ENCODE measurements at regions not wholly inside any gene's neighbourhood (a gene's known extent, or its start where the extent isn't known, plus 50 kb on each side); places are given as distances from the start of the nearest gene placed in this dataset.
"Not testable (repeated sequence)": the region's sequence is repeated elsewhere in the genome, so short reads cannot be mapped to it uniquely, and the experiment has no call there.

DNA sequence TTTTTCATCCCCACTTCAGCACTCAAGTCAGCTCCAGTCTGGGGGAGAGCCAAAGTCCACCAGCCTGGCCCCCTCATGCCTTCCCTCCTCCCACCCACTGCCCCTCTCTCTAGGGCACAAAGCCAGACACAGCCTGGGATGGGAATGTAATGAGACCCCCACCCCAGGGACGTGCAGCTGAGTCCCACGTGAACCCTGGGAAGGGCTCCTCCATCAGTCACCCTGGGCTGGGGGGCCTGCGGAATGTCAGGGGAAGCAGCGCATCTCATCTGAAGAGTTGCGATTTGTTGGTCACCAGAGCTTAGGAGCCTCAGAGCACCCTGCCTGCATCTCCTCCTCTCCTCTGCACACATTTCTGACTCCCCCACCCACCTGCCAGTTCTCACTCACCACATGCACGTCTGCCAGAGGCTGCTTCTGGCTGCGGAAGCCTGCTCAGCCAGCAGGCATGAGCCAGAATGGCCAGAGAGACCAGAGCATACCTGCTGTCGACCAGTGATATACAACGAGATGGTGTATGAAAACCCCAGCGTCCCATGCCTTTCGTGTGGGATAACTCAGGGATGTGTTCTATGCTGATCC is 167.1 kb upstream of the TOP1 start:
- no peak for DNase-seq

DNA sequence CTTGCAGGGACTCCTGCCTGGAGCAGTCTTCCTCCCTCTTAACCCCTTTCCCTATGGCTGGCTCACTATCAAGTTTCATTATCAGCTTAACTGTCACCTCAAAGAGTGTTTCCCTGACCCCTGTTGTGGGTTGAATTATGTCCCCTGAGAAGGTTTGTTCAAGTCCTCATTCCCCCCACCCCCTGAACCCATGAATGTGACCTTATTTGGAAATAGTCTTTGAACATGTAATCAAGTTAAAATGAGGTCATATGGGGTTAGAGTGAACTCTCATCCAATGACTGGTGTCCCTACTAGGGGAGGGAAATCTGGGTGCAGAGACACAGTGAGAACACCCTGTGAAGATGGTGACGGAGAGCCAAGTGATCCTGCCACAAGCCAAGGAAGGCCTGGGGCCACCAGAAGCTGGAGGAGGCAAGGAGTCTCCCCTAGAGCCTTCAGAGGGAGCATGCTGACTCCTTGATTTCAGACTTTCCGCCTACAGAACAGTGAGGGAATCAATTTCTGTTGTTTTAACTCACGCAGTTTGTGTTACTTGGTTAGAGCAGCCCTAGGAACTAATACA is 165.2 kb upstream of the TOP1 start:
- no peak for DNase-seq

DNA sequence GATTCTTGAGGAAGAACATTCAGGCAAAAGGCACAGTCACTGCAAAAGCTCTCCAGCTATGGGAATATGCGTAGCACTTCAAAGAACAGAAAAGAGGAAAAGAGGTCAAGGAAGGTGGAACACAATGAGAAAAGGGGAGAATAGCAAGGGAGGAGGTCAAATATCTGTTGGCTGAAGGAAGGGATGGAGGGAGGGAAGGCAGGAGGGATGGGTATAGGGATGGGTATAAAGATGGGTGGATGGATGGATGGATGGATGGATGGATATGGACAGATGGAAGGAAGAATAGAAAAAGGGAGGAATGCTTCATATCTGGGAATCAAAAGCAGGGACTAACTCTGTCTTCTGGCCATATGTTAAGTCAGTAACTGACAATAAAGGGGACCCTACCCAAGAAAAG is 164.2 kb upstream of the TOP1 start:
- DNase-seq, result no peak

- DNase-seq, result no peak
These were observed 163.5 kb upstream of the TOP1 start for GRCh38 chr20:40865095-40865494.

GRCh38 chr20:40866056-40866455 is 162.6 kb upstream of the TOP1 start:
- DNase-seq, result no peak

- DNase-seq, result no peak
These were observed 159.9 kb upstream of the TOP1 start for GRCh38 chr20:40868551-40869217.

- no peak for DNase-seq
These were observed 159.1 kb upstream of the TOP1 start for GRCh38 chr20:40869218-40870147.

DNA sequence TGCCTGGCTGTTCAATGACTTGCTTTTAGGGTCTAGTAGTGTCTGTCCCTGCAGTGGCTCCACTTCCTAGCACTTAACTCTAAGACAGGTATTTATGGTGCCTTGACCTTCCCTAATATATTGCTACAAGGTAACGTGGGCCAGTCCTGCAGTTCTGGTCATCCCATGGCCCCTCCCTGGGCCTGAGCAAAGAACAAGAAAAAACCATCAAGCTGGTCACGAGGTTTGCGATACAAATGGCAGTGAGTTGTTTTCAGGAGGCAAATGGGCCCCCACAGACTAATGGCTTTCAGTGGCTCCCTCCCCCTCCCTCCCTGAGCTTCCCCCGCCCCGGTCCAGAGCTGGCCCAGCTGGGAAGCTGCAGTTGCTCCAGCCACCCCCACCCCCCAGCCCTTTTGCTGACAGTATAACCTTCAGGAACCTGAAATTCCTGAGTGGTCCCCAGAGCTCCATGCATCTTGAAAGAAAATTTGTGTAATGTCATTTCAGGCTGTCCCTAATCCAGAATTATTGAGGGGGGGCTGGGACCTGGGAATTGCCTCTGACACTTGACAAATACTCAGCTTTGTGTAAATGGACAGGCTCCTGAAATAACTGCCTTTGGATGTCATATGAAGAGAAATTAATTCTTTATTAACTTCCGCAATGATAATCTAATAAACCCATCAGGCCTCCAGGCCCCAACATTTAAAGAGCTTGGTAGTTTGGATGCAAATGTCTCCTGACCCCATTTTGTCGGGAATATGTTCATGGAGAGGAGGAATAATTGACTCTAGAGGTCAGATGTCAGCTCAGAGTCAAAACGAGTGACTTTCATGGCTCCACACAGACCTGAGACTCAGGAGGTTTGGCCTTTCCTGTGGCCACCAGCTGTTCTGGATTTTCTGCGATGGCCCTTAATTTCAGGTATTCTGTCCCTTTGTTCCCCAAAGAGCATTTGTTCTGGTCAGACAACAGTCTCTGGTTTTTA is 153.2 kb upstream of the TOP1 start:
- DNase-seq, result no peak

GRCh38 chr20:40878099-40878498 is 150.5 kb upstream of the TOP1 start:
- DNase-seq, result not testable (repeated sequence)

GRCh38 chr20:40880063-40880728 is 148.4 kb upstream of the TOP1 start:
- peak; percentile 65 for DNase-seq

DNA sequence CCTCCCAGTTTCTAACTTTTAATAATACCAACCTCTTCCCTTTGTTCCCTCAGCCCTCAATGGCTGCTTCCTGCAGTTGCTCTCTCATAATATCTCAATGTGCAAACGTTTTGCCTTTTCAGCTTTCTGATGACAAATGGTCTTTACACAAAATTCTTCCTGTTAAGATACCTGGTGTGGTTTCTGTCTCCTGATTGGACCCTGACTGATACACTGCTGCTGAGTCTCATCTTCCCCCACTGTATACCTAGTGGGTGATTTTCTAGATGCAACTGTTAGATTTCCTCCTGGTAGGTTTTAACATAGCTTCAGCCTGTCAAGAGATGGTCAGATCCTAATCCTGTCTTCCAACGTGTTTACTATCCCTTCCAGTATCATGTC is 147.9 kb upstream of the TOP1 start:
- no peak for DNase-seq

- peak; percentile 26 for DNase-seq
These were observed 146.5 kb upstream of the TOP1 start for GRCh38 chr20:40882152-40882551.

DNA sequence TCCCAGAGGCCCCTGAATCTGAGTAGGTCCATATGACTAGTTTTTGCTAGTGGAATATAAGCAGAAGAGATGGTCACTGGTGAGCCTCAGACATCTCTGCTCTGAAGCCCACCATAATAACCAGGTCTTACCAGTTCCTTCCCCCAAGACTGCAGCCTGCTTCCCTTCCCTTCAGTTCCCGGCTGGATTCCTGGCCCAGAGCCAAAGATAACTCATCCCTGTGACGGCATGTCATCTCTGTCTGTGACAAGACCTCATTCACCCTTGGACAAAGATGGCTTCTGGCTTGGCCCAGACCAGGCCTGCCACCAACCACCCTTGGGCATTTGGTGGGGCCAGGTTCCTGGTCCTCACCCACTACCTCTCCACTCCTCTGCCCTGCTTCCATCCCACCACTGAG is 145.5 kb upstream of the TOP1 start:
- DNase-seq, result no peak

DNA sequence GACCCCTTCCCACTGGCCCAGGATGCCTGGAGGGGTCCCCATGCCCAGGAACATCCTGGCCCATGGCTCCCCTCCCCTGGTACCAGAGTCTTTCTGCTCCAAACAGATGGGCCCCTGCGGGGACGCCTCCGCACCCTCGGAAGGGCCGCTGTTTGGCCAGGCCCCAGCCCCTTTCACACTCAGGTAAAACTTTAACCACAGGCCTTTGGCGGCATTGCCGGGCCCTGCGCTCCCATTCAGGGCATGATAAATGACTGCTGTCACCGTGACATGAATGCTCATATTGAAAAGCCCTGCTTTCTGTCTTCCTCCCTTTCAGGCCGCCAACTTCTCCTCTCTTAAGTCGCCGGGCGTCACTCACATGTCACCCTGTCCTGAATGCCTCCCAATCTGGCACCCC is 141.5 kb upstream of the TOP1 start:
- DNase-seq, result no peak

- DNase-seq, result not testable (repeated sequence)
These were observed 139.4 kb upstream of the TOP1 start for GRCh38 chr20:40889266-40889665.

GRCh38 chr20:40890181-40890580 is 138.4 kb upstream of the TOP1 start:
- no peak for DNase-seq

GRCh38 chr20:40890635-40891034 is 138.0 kb upstream of the TOP1 start:
- DNase-seq, result no peak

DNA sequence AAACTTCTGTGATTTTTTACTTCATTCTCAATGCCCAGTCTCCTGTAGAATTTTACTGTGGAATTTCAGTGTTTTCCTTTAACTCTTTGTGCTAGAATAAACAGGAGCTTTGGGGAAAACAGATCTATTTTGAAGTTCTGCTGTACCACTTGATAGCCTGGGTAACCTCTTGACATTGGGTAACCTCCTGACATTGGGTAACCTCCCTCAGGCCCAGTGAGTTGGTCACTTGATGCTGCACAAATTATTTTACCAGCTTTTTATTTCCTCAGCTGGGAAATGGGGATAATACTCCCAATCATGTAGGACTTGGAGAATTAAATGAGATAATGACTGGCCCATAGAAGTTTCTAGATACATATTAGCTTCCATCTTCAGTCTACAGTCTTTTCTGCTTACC is 137.3 kb upstream of the TOP1 start:
- DNase-seq, result no peak

DNA sequence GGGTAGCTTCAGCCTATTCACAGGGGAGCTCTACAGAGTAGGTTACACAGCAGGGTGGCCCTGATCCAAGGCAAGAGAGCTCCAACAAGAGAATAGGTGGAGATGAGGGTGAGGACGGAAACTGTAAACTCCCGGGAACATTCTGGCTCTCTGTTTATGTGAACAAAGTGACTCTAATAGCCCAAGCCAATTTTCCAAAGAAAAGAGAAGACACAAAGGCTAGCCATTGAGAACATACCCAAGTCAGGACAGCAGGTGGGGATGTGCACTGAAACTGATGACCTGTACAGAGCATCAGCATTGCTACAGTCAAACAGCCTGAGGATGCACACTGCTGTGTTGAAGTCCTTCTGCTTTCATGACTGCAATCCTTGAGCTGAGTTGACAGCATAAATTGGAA is 136.0 kb upstream of the TOP1 start:
- DNase-seq, result no peak

DNA sequence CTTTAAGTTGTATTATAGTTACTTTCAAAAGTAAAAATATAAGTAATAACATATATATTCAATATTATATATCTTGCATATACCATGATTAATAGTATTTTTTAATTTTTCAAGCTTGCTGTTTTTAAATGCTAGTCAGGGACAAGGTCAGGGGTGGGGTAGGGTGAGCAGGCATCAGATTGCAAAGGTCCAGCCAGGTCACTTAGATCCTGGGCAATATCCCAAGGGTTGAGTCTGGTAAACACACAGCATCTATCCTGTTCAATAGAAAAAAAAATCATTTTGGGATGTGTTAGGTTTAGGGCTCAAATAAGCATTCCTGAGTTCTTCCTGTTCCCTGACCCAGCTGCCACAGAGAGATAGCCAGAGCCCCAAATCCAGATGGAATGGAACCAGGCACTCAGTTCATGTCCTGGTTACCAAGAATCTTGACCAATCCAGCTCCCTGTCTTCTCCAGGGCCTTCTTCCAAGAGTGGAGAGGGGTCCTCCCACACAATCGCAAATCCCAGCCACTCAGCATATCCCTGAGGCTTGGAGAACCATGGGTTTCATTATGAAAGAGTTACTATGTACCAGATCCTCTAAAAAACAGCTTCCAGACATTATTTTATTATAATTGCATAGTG is 134.9 kb upstream of the TOP1 start:
- no peak for DNase-seq

DNA sequence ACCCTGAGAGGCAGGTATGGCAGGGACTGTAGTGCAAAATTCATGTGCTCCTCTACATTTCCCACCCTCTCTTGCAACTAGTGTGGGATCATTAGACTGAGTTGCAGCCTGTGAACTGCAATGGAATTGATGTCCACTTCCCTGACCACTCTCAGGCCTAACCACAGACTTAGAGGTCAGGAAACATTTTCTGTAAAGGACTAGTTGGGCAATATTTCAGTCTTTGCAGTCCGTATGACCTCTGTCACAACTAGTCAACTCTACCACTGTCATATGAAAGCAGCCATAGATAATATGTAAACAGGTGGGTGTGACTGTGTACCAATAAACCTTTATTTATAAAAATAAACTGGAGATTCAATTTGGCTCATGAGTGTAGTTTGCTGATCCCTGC is 134.4 kb upstream of the TOP1 start:
- no peak for DNase-seq

All from MV-4-11 (cell line).